Muscle of leg (tissue), 3 donors: ENCODE measurements at regions not wholly inside any gene's neighbourhood (a gene's known extent, or its start where the extent isn't known, plus 50 kb on each side); places are given as distances from the start of the nearest gene placed in this dataset.

Experiments
- DNase-seq: peaks from one replicate; pipeline ENCODE4 v3.0.0; 2013
- H3K27ac ChIP-seq: one replicate; pipeline ENCODE4 v1.5.1; 2013; ENCODE audit warnings: mild to moderate bottlenecking, low read length, control low read depth
- H3K27me3 ChIP-seq: one replicate; pipeline ENCODE4 v1.6.1; 2013; ENCODE audit warnings: low read length; ENCODE audit not compliant: control insufficient read depth, insufficient read depth
- H3K36me3 ChIP-seq: one replicate; pipeline ENCODE4 v1.6.1; 2013; ENCODE audit warnings: low read length; ENCODE audit not compliant: control insufficient read depth, insufficient read depth
- H3K4me1 ChIP-seq: one replicate; pipeline ENCODE4 v1.6.1; 2013; ENCODE audit warnings: low read length; ENCODE audit not compliant: control insufficient read depth, insufficient read depth
- H3K4me3 ChIP-seq: one replicate; pipeline ENCODE4 v1.5.1; 2013; ENCODE audit warnings: low read length, control low read depth
- H3K9me3 ChIP-seq: replicated peaks from 2 replicates; pipeline ENCODE4 v1.6.1; 2013; ENCODE audit warnings: low read depth, low read length; ENCODE audit not compliant: control insufficient read depth
- WGBS: methylation state at CpG from one replicate; pipeline ENCODE4 v1.1.5; 2013; ENCODE audit warnings: missing lambda C conversion rate; ENCODE audit not compliant: insufficient coverage; 5-methylcytosine and 5-hydroxymethylcytosine counted together

DNA sequence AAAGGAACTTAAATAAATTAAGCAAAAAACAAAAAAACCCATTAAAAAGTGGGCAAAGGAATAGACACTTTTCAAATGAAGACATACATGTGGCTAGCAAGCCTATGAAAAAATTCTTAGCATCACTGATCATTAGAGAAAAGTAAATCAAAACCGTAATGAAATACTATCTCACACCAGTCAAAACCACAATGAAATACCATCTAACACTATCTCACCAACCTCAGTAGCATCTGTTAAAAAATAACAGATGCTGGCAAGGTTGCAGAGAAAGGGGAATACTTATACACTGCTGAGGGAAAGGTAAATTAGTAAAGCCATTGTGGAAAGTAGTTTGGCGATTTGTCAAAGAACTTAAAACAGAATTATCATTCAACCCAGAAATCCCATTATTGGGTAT lies 381.1 kb downstream of the FLRT2 start:
- H3K4me3 ChIP-seq, result no peak overlapping the region
- H3K27me3 ChIP-seq, result no peaks in the 10 kb centered on the region
- no peak for DNase-seq
- no peaks in the 10 kb centered on the region for H3K4me1 ChIP-seq
- H3K9me3 ChIP-seq, result no peaks in the 10 kb centered on the region
- H3K36me3 ChIP-seq, result no peaks in the 10 kb centered on the region
- WGBS, result no CpG with 5 or more reads among the region's 2 CpGs
- H3K27ac ChIP-seq, result no peak overlapping the region

DNA sequence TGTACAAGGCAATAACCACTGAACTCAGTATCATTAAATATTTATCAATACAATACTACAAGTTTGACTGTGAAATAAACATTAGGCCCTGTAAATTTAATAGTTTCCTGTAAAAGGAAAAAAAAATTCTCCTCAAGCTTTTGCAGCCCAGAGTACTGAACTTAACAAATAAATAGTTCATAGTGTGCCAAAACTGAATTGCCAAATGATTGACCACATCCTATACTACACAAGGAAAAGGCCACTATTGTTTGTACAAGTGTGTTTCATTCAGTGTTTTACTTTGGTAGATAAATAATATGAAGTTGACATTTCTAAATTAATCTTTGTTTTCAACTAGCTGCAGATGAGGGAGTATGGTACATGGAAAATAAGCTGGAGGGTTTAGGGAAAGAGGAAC lies 379.6 kb downstream of the FLRT2 start:
- no peak overlapping the region for H3K27ac ChIP-seq
- H3K4me3 ChIP-seq, result no peak overlapping the region
- H3K9me3 ChIP-seq, result no peaks in the 10 kb centered on the region
- DNase-seq, result peak; percentile 51
- H3K36me3 ChIP-seq, result no peaks in the 10 kb centered on the region
- H3K4me1 ChIP-seq, result no peaks in the 10 kb centered on the region
- no peaks in the 10 kb centered on the region for H3K27me3 ChIP-seq

DNA sequence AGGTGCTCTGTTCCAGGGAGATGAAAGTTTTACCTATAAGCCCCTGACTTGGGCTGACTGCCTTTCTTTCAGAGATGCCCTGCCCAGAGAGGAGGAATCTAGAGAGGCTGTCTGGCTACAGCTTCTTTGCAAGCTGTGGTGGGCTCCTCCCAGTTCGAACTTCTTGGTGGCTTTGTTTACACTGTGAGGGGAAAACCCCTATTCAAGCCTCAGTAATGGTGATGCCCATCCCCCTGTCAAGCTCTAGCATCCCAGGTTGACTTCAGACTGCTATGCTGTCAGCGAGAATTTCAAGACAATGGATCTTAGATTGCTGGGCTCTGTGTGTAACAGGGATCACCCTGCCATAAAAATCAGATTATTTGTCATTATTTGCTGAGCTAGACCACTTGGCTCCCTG lies 377.6 kb downstream of the FLRT2 start:
- DNase-seq, result no peak
- Histone ChIP-seq H3K4me1 (no peaks in the 10 kb centered on the region), H3K4me3 (no peak overlapping the region), H3K27ac (no peak overlapping the region), H3K36me3 (no peaks in the 10 kb centered on the region), H3K9me3 (no peaks in the 10 kb centered on the region), H3K27me3 (no peaks in the 10 kb centered on the region)
- WGBS, result no CpG with 5 or more reads among the region's 2 CpGs

DNA sequence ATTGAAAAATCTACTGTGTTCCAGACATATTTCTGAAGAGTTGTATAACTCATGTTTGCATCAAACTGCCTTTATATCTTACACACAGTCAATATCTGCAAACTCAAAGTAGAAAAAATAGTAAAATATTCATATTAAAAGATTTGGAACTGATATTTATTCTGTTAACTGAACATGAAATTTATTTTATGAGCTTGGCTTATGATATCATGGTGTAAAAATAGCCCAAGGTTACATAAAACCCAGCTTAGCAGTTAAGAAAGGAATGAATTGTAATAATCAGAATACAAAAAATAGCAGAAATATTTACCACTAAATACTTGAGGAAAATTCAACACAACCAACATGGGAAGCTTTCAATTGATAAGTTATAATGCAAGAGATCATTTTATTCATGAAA lies 367.9 kb downstream of the FLRT2 start:
- peak; percentile 78 for DNase-seq
- Histone ChIP-seq H3K27me3 (no peaks in the 10 kb centered on the region), H3K27ac (no peak overlapping the region), H3K4me3 (no peak overlapping the region), H3K36me3 (no peaks in the 10 kb centered on the region), H3K9me3 (no peaks in the 10 kb centered on the region), H3K4me1 (no peaks in the 10 kb centered on the region)

DNA sequence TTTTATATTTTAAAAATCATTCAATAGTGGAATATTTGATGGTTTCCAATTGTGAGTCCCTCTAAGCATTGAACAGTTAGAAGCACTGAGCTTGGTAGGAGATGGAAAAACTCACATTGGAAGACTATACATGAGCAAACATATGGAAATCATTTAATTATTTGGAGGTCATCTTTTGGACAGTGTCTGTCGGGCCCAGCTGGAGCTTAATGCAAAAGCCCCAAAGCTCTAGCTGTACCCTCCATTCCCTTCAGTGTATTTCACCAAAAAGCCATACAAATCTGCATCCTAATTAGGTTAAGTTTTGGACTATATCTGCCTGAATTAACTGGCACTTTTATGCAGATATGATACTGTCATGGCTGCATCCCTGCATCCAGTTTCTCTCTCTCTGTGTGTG lies 365.7 kb downstream of the FLRT2 start:
- peak; percentile 92 for DNase-seq
- Histone ChIP-seq H3K4me3 (no peak overlapping the region), H3K9me3 (no peaks in the 10 kb centered on the region), H3K27me3 (no peaks in the 10 kb centered on the region), H3K36me3 (no peaks in the 10 kb centered on the region), H3K4me1 (no peaks in the 10 kb centered on the region), H3K27ac (peak overlapping the region; percentile 38)
- WGBS, result no CpG with 5 or more reads among the region's 1 CpG

DNA sequence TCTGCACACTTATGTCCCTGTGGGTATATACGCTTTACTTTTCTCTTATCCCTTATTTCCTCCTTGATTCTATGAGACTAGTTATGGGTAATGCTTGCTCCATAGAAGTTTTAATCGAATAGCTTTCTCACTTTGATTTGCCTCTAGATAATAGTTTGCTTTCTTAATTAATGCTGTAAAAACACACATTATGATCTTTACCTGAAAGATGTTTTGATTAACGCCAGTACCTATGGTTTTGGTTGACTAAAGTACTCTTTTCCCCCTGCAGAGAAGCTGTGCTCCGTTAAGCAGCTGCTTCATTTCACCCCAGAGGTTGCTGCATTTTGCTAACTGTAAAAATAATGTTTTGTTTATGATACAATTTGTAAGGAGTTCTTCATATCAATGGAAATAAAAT lies 362.3 kb downstream of the FLRT2 start:
- Histone ChIP-seq H3K27ac (no peak overlapping the region), H3K36me3 (no peaks in the 10 kb centered on the region), H3K4me1 (no peaks in the 10 kb centered on the region), H3K4me3 (no peak overlapping the region), H3K9me3 (no peaks in the 10 kb centered on the region), H3K27me3 (no peaks in the 10 kb centered on the region)
- WGBS, result no CpG with 5 or more reads among the region's 4 CpGs
- DNase-seq, result no peak

DNA sequence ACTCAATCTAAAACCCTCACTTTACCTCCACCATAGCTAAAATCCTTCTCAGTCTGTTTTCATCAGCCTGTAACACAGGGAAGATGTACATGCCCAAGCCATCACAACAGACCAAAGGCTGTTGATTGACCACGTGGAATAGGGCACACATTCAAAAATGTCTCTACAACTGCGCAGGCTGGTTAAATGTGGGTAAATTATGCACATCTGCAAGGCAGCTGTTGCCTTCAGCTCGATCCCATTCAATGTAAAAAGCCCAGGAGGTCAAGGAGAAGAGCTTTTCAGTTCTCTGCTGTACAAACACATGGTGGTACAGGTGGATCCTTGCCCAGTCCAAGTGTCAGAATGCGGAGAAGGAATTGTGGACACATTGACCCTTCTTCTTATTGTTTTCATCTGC lies 354.0 kb downstream of the FLRT2 start:
- 33% methylated on average over 1 of the region's 4 CpGs for WGBS
- Histone ChIP-seq H3K27me3 (no peaks in the 10 kb centered on the region), H3K4me1 (no peaks in the 10 kb centered on the region), H3K36me3 (no peaks in the 10 kb centered on the region), H3K27ac (no peak overlapping the region), H3K9me3 (no peaks in the 10 kb centered on the region), H3K4me3 (no peak overlapping the region)
- DNase-seq, result no peak

GRCh38 chr14:85883101-85883500 lies 353.2 kb downstream of the FLRT2 start:
- no peaks in the 10 kb centered on the region for H3K9me3 ChIP-seq
- no peaks in the 10 kb centered on the region for H3K27me3 ChIP-seq
- H3K4me3 ChIP-seq, result no peak overlapping the region
- no peak overlapping the region for H3K27ac ChIP-seq
- H3K36me3 ChIP-seq, result no peaks in the 10 kb centered on the region
- no peak for DNase-seq
- H3K4me1 ChIP-seq, result no peaks in the 10 kb centered on the region

GRCh38 chr14:85881935-85882334 lies 352.0 kb downstream of the FLRT2 start:
- no peaks in the 10 kb centered on the region for H3K4me1 ChIP-seq
- WGBS, result 88% methylated on average over 1 of the region's 2 CpGs
- no peaks in the 10 kb centered on the region for H3K27me3 ChIP-seq
- H3K4me3 ChIP-seq, result no peak overlapping the region
- H3K9me3 ChIP-seq, result no peaks in the 10 kb centered on the region
- no peaks in the 10 kb centered on the region for H3K36me3 ChIP-seq
- DNase-seq, result no peak
- H3K27ac ChIP-seq, result no peak overlapping the region

DNA sequence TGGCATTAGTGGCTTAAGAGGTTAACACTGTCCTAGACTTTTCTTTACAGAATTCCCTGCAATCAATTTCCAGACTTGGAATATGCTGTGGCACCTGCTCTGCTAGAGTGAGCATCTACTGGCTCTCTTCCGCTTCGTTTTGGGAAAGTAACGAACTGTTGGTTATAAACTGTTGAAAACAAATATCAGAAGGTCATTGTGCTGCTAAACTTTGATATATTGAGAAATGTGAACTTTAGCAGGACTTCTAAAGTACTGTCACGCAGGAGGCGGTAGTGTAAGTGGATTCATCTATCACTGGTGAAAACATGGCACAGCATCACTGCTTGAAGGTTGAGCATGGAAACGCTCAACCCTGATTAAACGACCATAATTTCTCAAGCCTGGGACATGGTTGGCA lies 348.9 kb downstream of the FLRT2 start:
- 96% methylated on average over 6 of the region's 7 CpGs for WGBS
- no peak overlapping the region for H3K4me3 ChIP-seq

GRCh38 chr14:85873006-85873405 lies 343.1 kb downstream of the FLRT2 start:
- Histone ChIP-seq H3K27ac (no peak overlapping the region), H3K4me3 (no peak overlapping the region), H3K27me3 (no peaks in the 10 kb centered on the region), H3K9me3 (no peaks in the 10 kb centered on the region), H3K36me3 (no peaks in the 10 kb centered on the region), H3K4me1 (no peaks in the 10 kb centered on the region)
- peak; percentile 16 for DNase-seq
- 43% methylated on average over 1 of the region's 6 CpGs for WGBS

More for the DNA sequence above, 348.9 kb downstream of the FLRT2 start:
- no peaks in the 10 kb centered on the region for H3K27me3 ChIP-seq
- H3K4me1 ChIP-seq, result no peaks in the 10 kb centered on the region
- H3K36me3 ChIP-seq, result no peaks in the 10 kb centered on the region
- no peaks in the 10 kb centered on the region for H3K9me3 ChIP-seq
- DNase-seq, result no peak
- H3K27ac ChIP-seq, result no peak overlapping the region
